Fibroblast of the aortic adventitia (primary cell): ENCODE measurements at regions not wholly inside any gene's neighbourhood (a gene's known extent, or its start where the extent isn't known, plus 50 kb on each side); places are given as distances from the start of the nearest gene placed in this dataset.

Experiments used
- DNase-seq: peaks from one replicate; pipeline ENCODE4 v3.0.0-alpha.2; 2010; ENCODE audit warnings: low read depth
- H3K4me3 ChIP-seq: 2 replicates; pipeline ENCODE4 v1.5.1; 2011; ENCODE audit warnings: low read depth, mild to moderate bottlenecking, control low read depth, low read length, moderate library complexity
- TF ChIP-seq, protein P1 (sequence below): IDR thresholded peaks from 2 replicates; pipeline ENCODE4 v1.5.1; 2011; ENCODE audit warnings: mild to moderate bottlenecking, low read length, control low read depth, inconsistent platforms; ENCODE audit not compliant: insufficient read depth

- TF ChIP-seq, protein P1, sequence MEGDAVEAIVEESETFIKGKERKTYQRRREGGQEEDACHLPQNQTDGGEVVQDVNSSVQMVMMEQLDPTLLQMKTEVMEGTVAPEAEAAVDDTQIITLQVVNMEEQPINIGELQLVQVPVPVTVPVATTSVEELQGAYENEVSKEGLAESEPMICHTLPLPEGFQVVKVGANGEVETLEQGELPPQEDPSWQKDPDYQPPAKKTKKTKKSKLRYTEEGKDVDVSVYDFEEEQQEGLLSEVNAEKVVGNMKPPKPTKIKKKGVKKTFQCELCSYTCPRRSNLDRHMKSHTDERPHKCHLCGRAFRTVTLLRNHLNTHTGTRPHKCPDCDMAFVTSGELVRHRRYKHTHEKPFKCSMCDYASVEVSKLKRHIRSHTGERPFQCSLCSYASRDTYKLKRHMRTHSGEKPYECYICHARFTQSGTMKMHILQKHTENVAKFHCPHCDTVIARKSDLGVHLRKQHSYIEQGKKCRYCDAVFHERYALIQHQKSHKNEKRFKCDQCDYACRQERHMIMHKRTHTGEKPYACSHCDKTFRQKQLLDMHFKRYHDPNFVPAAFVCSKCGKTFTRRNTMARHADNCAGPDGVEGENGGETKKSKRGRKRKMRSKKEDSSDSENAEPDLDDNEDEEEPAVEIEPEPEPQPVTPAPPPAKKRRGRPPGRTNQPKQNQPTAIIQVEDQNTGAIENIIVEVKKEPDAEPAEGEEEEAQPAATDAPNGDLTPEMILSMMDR, result no peak
- H3K4me3 ChIP-seq, result no peak overlapping the region
- no peak for DNase-seq
Measured at GRCh38 chr18:70493461-70493860, 204.6 kb downstream of the SOCS6 start.

GRCh38 chr18:70491734-70492348 lies 203.0 kb downstream of the SOCS6 start:
- peak; percentile 46 for DNase-seq
- H3K4me3 ChIP-seq, result no peak overlapping the region
- TF ChIP-seq, protein P1, result peak; percentile 85

DNA sequence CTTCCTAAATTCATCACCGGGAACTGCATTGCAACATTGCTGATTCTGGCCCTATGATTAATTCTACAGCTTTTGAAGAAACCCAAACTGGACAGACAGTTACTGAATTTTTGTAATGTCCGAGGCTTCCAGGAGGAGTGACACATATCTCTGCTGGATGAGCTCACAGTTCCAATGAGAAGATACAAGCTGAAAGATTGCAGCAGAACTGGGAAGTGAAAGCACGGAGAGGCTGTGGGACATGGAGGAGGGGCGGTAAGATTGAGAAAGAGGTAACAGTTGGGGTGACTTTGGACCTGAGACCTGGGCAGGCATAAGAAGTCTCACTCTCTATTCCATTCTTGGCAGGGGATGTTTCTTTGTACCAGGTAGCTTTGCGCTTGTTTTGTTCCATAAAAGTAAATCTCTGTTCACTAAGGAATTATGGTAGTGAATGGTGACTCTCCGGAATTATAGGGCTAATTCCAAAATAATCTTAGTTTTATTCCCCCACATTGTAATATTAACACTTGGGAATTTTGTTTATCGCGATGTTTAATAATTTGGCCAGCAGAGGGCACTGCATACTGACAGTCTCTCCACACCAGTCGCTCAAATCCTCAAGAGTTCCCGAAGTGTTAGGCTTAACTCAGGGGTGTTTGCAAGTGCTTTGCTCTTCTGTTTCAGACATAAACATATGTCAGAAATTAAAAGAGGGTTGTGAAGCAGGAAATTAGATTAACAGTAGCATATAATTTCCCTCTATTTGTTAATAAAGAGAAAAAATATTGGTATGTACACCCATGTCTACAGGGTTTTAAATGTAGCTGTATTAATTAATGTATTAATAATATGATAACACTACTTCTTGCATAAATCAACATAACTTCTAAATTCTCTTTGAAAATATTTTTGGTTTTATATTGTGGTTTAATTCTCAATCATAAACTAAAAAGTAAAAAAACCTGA lies 201.4 kb downstream of the SOCS6 start:
- TF ChIP-seq, protein P1, result peak; percentile 61
- DNase-seq, result peak; percentile 71
- H3K4me3 ChIP-seq, result peak overlapping the region; percentile 15

DNA sequence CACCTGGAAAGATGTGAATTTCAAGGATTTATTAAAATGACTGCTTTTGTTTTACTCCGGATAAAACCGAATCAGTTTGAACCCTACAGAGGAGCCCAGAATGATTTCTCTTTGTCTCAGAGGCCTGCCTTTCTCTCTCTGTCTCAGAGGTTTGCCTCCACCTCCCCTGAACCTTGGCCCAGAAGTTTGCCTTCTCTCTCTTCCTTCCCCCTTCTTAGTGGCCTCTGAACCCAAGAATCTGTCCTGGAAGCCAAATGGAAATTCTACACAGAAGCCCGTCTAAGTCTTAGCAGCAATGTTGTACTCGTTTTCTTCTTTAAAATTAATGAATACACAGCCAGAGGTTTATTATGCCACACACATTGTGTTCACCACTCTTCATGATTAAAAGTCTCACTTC lies 200.7 kb downstream of the SOCS6 start:
- no peak overlapping the region for H3K4me3 ChIP-seq
- TF ChIP-seq, protein P1, result no peak
- DNase-seq, result no peak

GRCh38 chr18:70469916-70470315 lies 181.1 kb downstream of the SOCS6 start:
- H3K4me3 ChIP-seq, result no peak overlapping the region
- no peak for DNase-seq
- TF ChIP-seq, protein P1, result no peak

DNA sequence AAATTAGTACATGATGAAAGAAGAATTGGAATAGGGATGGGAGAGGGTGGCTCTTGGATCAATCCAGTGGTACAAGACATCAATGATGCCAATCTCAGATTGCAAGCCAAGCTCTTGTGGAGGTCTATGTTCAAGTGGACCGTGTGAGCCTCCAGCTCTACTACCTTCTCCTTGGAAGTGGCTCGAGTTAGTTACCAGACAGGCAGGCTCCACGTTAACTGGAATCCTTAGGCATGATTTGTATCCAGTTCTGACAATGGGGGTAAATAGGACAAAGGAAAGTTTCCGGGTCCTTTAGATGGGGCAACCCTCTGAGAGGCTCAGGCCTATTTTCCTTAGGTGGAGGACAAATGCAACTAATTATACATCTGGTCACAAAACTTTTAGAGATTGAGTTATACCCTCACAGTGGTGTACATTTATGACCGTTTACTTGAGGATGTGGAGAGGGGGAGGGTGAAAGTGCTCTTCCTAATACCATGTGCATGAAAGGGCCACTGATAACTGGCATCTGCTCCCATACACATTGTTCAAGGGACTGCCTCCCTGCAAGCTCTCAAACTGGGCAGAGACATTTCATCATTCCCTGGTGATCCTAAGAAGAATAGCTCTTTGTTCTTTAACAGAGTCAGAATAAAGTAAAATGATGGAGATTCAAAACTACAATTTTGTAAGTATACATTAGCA lies 180.2 kb downstream of the SOCS6 start:
- no peak for DNase-seq
- TF ChIP-seq, protein P1, result no peak

More for the DNA sequence above, 180.2 kb downstream of the SOCS6 start:
- H3K4me3 ChIP-seq, result no peak overlapping the region
